SK-N-SH treated with all-trans-retinoic acid at 6 μM for 48 hours (cell line): ENCODE measurements at regions not wholly inside any gene's neighbourhood (a gene's known extent, or its start where the extent isn't known, plus 50 kb on each side); places are given as distances from the start of the nearest gene placed in this dataset.

ENCODE experiments used
- ATAC-seq: fragments of 200-7000 bp; cut with Tn5 transposase; 3 replicates; pipeline ENCODE4 v1.9.1; 2020; ENCODE audit warnings: mild to moderate bottlenecking, moderate library complexity
- ARNTL ChIP-seq: fragments of 450-650 bp; formaldehyde crosslinking; IDR thresholded peaks from 2 replicates; pipeline ENCODE4 v1.5.0; 2020; ENCODE audit warnings: low read depth, mild to moderate bottlenecking, moderate library complexity, borderline replicate concordance
- CSDC2 ChIP-seq: fragments of 250-450 bp; sonication (Bioruptor Pico); IDR thresholded peaks from 2 replicates; pipeline ENCODE4 v1.5.0; 2020; ENCODE audit warnings: mild to moderate bottlenecking, moderate library complexity
- CSRNP3 ChIP-seq: fragments of 250-450 bp; sonication (Bioruptor Pico); IDR thresholded peaks from 2 replicates; pipeline ENCODE4 v1.5.1; 2021; ENCODE audit warnings: mild to moderate bottlenecking, moderate library complexity
- ESRRG ChIP-seq: fragments of 250-450 bp; sonication (Bioruptor Pico); IDR thresholded peaks from 2 replicates; pipeline ENCODE4 v1.6.1; 2021; ENCODE audit warnings: mild to moderate bottlenecking
- ISL1 ChIP-seq: fragments of 250-450 bp; sonication (Bioruptor Pico); IDR thresholded peaks from 2 replicates; pipeline ENCODE4 v2.1.2; 2022; ENCODE audit warnings: mild to moderate bottlenecking, moderate library complexity
- OSR1 ChIP-seq: fragments of 250-450 bp; sonication (Bioruptor Pico); IDR thresholded peaks from 2 replicates; pipeline ENCODE4 v1.8.0; 2022; ENCODE audit warnings: moderate library complexity, mild to moderate bottlenecking, inconsistent platforms
- PATZ1 ChIP-seq: fragments of 250-450 bp; sonication (Bioruptor Pico); IDR thresholded peaks from 2 replicates; pipeline ENCODE4 v1.8.0; 2020; ENCODE audit warnings: mild to moderate bottlenecking, moderate library complexity, borderline replicate concordance
- PPARA ChIP-seq: fragments of 250-450 bp; sonication (Bioruptor Pico); IDR thresholded peaks from 2 replicates; pipeline ENCODE4 v1.5.0; 2020; ENCODE audit warnings: mild to moderate bottlenecking, borderline replicate concordance
- TCF4 ChIP-seq: fragments of 250-450 bp; sonication (Bioruptor Pico); IDR thresholded peaks from 2 replicates; pipeline ENCODE4 v1.8.0; 2021; ENCODE audit warnings: mild to moderate bottlenecking, moderate library complexity, borderline replicate concordance
- TOX ChIP-seq: fragments of 250-450 bp; sonication (Bioruptor Pico); IDR thresholded peaks from 2 replicates; pipeline ENCODE4 v1.8.0; 2021; ENCODE audit warnings: mild to moderate bottlenecking, moderate library complexity, borderline replicate concordance
- TSHZ2 ChIP-seq: fragments of 250-450 bp; sonication (Bioruptor Pico); IDR thresholded peaks from 2 replicates; pipeline ENCODE4 v1.5.0; 2020; ENCODE audit warnings: mild to moderate bottlenecking, moderate library complexity
- ZC3H10 ChIP-seq: fragments of 250-450 bp; sonication (Bioruptor Pico); IDR thresholded peaks from 2 replicates; pipeline ENCODE4 v1.5.1; 2021; ENCODE audit warnings: mild to moderate bottlenecking, moderate library complexity
- ZFP3 ChIP-seq: fragments of 250-450 bp; sonication (Bioruptor Pico); IDR thresholded peaks from 2 replicates; pipeline ENCODE4 v1.5.0; 2020; ENCODE audit warnings: mild to moderate bottlenecking, moderate library complexity
- ZFP30 ChIP-seq: fragments of 450-650 bp; formaldehyde crosslinking; IDR thresholded peaks from 2 replicates; pipeline ENCODE4 v1.5.0; 2022; ENCODE audit warnings: mild to moderate bottlenecking, moderate library complexity
- ZNF565 ChIP-seq: fragments of 450-650 bp; formaldehyde crosslinking; conservative IDR thresholded peaks from 2 replicates; pipeline ENCODE4 v1.5.0; 2020; ENCODE audit warnings: low read depth, mild to moderate bottlenecking, moderate library complexity
- ZNF70 ChIP-seq: fragments of 450-650 bp; formaldehyde crosslinking; IDR thresholded peaks from 2 replicates; pipeline ENCODE4 v1.5.0; 2020; ENCODE audit warnings: mild to moderate bottlenecking, moderate library complexity
- ZNF8 ChIP-seq: fragments of 450-650 bp; formaldehyde crosslinking; IDR thresholded peaks from 2 replicates; pipeline ENCODE4 v1.5.0; 2020; ENCODE audit warnings: mild to moderate bottlenecking, moderate library complexity
- TF ChIP-seq, protein P1 (sequence below): fragments of 250-450 bp; sonication (Bioruptor Pico); IDR thresholded peaks from 2 replicates; pipeline ENCODE4 v1.5.1; 2020; ENCODE audit warnings: low read depth, mild to moderate bottlenecking, moderate library complexity
- TF ChIP-seq, protein P2 (sequence below): fragments of 250-450 bp; sonication (Bioruptor Pico); IDR thresholded peaks from 2 replicates; pipeline ENCODE4 v1.8.0; 2021; ENCODE audit warnings: low read depth, mild to moderate bottlenecking, moderate library complexity, borderline replicate concordance

- ATAC-seq = no peak
- TF ChIP-seq, protein P1, sequence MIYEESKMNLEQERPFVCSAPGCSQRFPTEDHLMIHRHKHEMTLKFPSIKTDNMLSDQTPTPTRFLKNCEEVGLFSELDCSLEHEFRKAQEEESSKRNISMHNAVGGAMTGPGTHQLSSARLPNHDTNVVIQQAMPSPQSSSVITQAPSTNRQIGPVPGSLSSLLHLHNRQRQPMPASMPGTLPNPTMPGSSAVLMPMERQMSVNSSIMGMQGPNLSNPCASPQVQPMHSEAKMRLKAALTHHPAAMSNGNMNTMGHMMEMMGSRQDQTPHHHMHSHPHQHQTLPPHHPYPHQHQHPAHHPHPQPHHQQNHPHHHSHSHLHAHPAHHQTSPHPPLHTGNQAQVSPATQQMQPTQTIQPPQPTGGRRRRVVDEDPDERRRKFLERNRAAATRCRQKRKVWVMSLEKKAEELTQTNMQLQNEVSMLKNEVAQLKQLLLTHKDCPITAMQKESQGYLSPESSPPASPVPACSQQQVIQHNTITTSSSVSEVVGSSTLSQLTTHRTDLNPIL (CRISPR knock-in tag) = no peak
- TF ChIP-seq CSRNP3 (CRISPR knock-in tag) (no peak), ARNTL (CRISPR knock-in tag) (no peak)
Observed at GRCh38 chr6:126170433-126170832, 169.5 kb upstream of the CENPW start.

DNA sequence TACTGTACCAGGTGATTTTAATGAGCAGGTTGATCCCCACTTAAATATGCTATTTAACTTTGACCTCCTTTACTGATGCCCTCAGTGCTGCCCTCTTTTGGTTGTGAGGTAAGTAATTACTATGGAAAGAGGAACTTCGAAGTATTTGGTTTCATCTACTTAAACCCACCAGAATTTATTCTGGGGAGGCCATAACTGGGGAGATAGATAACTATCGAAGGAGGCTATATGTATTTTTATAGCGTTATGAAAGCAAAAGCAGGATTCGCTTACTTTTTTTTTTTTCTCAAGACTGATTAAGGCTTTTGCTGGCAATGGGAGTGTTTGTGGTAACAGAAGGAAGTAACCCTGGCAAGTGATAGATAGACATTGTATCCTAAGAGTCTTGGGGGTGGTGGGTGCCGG, 168.9 kb upstream of the CENPW start:
- TF ChIP-seq ESRRG (CRISPR knock-in tag) = no peak
- no peak for TF ChIP-seq TOX
- no peak for TF ChIP-seq TSHZ2 (CRISPR knock-in tag)
- TF ChIP-seq TCF4 (CRISPR knock-in tag) = no peak
- TF ChIP-seq, protein P1 (CRISPR knock-in tag) = no peak
- TF ChIP-seq ZFP30 (CRISPR knock-in tag) = no peak
- TF ChIP-seq ZNF565 = no peak
- TF ChIP-seq ZFP3 = no peak
- TF ChIP-seq ZNF70 (CRISPR knock-in tag) = no peak
- TF ChIP-seq CSRNP3 (CRISPR knock-in tag) = no peak
- TF ChIP-seq ARNTL (CRISPR knock-in tag) = no peak
- no peak for TF ChIP-seq ISL1 (CRISPR knock-in tag)
- TF ChIP-seq PATZ1 (CRISPR knock-in tag) = no peak
- TF ChIP-seq OSR1 (CRISPR knock-in tag) = no peak
- TF ChIP-seq PPARA (CRISPR knock-in tag) = no peak
- TF ChIP-seq ZNF8 (CRISPR knock-in tag) = no peak
- TF ChIP-seq ZC3H10 (CRISPR knock-in tag) = no peak
- TF ChIP-seq, all 23 proteins: peak for 0
- peak; percentile 64; the same call in 2 of the 3 replicates for ATAC-seq

GRCh38 chr6:126172131-126172530, 167.8 kb upstream of the CENPW start:
- ATAC-seq = no peak
- TF ChIP-seq TCF4 (CRISPR knock-in tag) = no peak
- no peak for TF ChIP-seq ZNF70 (CRISPR knock-in tag)
- no peak for TF ChIP-seq ZNF8 (CRISPR knock-in tag)
- TF ChIP-seq, protein P2, sequence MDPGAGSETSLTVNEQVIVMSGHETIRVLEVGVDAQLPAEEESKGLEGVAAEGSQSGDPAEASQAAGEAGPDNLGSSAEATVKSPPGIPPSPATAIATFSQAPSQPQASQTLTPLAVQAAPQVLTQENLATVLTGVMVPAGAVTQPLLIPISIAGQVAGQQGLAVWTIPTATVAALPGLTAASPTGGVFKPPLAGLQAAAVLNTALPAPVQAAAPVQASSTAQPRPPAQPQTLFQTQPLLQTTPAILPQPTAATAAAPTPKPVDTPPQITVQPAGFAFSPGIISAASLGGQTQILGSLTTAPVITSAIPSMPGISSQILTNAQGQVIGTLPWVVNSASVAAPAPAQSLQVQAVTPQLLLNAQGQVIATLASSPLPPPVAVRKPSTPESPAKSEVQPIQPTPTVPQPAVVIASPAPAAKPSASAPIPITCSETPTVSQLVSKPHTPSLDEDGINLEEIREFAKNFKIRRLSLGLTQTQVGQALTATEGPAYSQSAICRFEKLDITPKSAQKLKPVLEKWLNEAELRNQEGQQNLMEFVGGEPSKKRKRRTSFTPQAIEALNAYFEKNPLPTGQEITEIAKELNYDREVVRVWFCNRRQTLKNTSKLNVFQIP (CRISPR knock-in tag) = no peak
- TF ChIP-seq ZFP3 = no peak
- TF ChIP-seq, protein P1 (CRISPR knock-in tag) = no peak
- no peak for TF ChIP-seq PATZ1 (CRISPR knock-in tag)
- no peak for TF ChIP-seq ZNF565
- TF ChIP-seq CSRNP3 (CRISPR knock-in tag) = no peak
- no peak for TF ChIP-seq OSR1 (CRISPR knock-in tag)
- TF ChIP-seq ISL1 (CRISPR knock-in tag) = no peak
- TF ChIP-seq CSDC2 (CRISPR knock-in tag) = no peak
